HepG2 (cell line): ENCODE measurements at regions not wholly inside any gene's neighbourhood (a gene's known extent, or its start where the extent isn't known, plus 50 kb on each side); places are given as distances from the start of the nearest gene placed in this dataset.
A peak's percentile ranks its signal among the peaks of the same experiment; 100 is the strongest.

ENCODE experiments used
- ERF ChIP-seq: IDR thresholded peaks from 2 replicates; pipeline ENCODE4 v1.6.1; 2018; ENCODE audit warnings: missing biosample characterization, missing genetic modification reagents
- FOXO1 ChIP-seq: sonication (generic); formaldehyde crosslinking; IDR thresholded peaks from 2 replicates; pipeline ENCODE4 v1.4.0; 2020; ENCODE audit warnings: missing genetic modification reagents
- HCFC1 ChIP-seq: fragments of 150-350 bp; IDR thresholded peaks from 2 replicates; pipeline ENCODE4 v1.6.1; 2014; ENCODE audit warnings: low read depth, low read length
- HNRNPH1 ChIP-seq: fragments of 200-400 bp; formaldehyde crosslinking; optimal IDR thresholded peaks from 2 replicates; pipeline ENCODE3; 2017; ENCODE audit warnings: mild to moderate bottlenecking, low read depth, low read length
- HOXD1 ChIP-seq: sonication (generic); formaldehyde crosslinking; IDR thresholded peaks from 2 replicates; pipeline ENCODE4 v1.5.0; 2020; ENCODE audit warnings: missing genetic modification reagents
- MZF1 ChIP-seq: sonication (generic); formaldehyde crosslinking; IDR thresholded peaks from 2 replicates; pipeline ENCODE4 v1.8.1; 2023; ENCODE audit warnings: mild to moderate bottlenecking, missing genetic modification reagents, borderline replicate concordance
- PAXIP1 ChIP-seq: sonication (generic); formaldehyde crosslinking; conservative IDR thresholded peaks from 2 replicates; pipeline ENCODE4 v1.4.0; 2020; ENCODE audit warnings: mild to moderate bottlenecking, missing genetic modification reagents, moderate library complexity
- RFXAP ChIP-seq: sonication (generic); formaldehyde crosslinking; IDR thresholded peaks from 2 replicates; pipeline ENCODE4 v1.4.0; 2020; ENCODE audit warnings: missing genetic modification reagents, borderline replicate concordance
- SALL1 ChIP-seq: sonication (generic); formaldehyde crosslinking; IDR thresholded peaks from 2 replicates; pipeline ENCODE4 v1.8.0; 2022; ENCODE audit warnings: mild to moderate bottlenecking, missing genetic modification reagents
- SOX5 ChIP-seq: IDR thresholded peaks from 2 replicates; pipeline ENCODE4 v1.6.1; 2016; ENCODE audit warnings: borderline replicate concordance
- TSC22D2 ChIP-seq: sonication (generic); formaldehyde crosslinking; IDR thresholded peaks from 2 replicates; pipeline ENCODE4 v1.5.1; 2020; ENCODE audit warnings: missing genetic modification reagents, mild to moderate bottlenecking, borderline replicate concordance
- ZFX ChIP-seq: sonication (generic); formaldehyde crosslinking; IDR thresholded peaks from 2 replicates; pipeline ENCODE4 v1.4.0; 2020; ENCODE audit warnings: mild to moderate bottlenecking, low read depth, missing genetic modification reagents, moderate library complexity
- ZNF260 ChIP-seq: sonication (generic); formaldehyde crosslinking; IDR thresholded peaks from 2 replicates; pipeline ENCODE4 v1.4.0; 2020; ENCODE audit warnings: missing genetic modification reagents, low read depth, mild to moderate bottlenecking, borderline replicate concordance
- ZNF33A ChIP-seq: sonication (generic); formaldehyde crosslinking; IDR thresholded peaks from 2 replicates; pipeline ENCODE4 v1.5.1; 2020; ENCODE audit warnings: missing genetic modification reagents, mild to moderate bottlenecking, moderate library complexity, borderline replicate concordance
- ZNF33B ChIP-seq: sonication (generic); formaldehyde crosslinking; IDR thresholded peaks from 2 replicates; pipeline ENCODE4 v1.5.1; 2020; ENCODE audit warnings: mild to moderate bottlenecking, missing genetic modification reagents
- ZNF75D ChIP-seq: sonication (generic); formaldehyde crosslinking; IDR thresholded peaks from 2 replicates; pipeline ENCODE4 v1.8.1; 2023; ENCODE audit warnings: missing genetic modification reagents, mild to moderate bottlenecking, borderline replicate concordance
- TF ChIP-seq, protein P1 (sequence below): conservative IDR thresholded peaks from 2 replicates; pipeline ENCODE4 v1.6.1; 2018; ENCODE audit warnings: missing genetic modification reagents
- TF ChIP-seq, protein P2 (sequence below): IDR thresholded peaks from 2 replicates; pipeline ENCODE4 v1.4.0; 2020; ENCODE audit warnings: mild to moderate bottlenecking, missing genetic modification reagents
- TF ChIP-seq, protein P3 (sequence below): sonication (generic); formaldehyde crosslinking; IDR thresholded peaks from 2 replicates; pipeline ENCODE4 v1.8.0; 2022; ENCODE audit warnings: missing genetic modification reagents, low read depth, mild to moderate bottlenecking, borderline replicate concordance
- TF ChIP-seq, protein P4 (sequence below): sonication (generic); formaldehyde crosslinking; IDR thresholded peaks from 2 replicates; pipeline ENCODE4 v1.4.0; 2020; ENCODE audit warnings: missing genetic modification reagents, borderline replicate concordance

DNA sequence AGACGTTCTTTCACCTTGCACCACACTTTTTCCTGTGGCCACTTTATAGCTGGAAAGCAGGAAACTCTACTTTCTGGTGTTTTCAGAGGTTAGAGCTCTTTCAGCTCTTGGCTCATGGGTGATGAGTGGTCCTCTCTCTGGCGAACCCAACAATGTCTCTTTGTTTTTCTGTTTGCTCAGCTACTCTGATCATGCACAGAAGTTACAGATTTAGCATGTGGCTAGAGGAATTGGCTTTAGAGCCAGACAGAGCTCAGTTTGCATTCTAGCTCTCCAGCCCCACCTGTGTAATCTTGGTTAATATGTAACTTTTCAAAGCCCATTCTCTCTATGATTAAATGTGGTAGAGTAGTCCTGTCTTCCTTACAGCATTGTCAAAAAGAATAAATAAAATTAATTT lies 225.2 kb downstream of the HAPSTR1 start (continued):
- TF ChIP-seq ZFX (CRISPR knock-in tag) (no peak), TSC22D2 (CRISPR knock-in tag) (no peak), ZNF75D (CRISPR knock-in tag) (no peak), ERF (CRISPR knock-in tag) (peak; percentile 55; the same call in 1 of the 2 replicates), PAXIP1 (peak; percentile 69), ZNF33A (CRISPR knock-in tag) (no peak), RFXAP (no peak), MZF1 (CRISPR knock-in tag) (no peak), SALL1 (no peak), ZNF260 (CRISPR knock-in tag) (no peak), HOXD1 (CRISPR knock-in tag) (no peak), FOXO1 (peak; percentile 71; the same call in 1 of the 2 replicates), SOX5 (CRISPR knock-in tag) (peak; percentile 96), HNRNPH1 (no peak), ZNF33B (CRISPR knock-in tag) (no peak), HCFC1 (no peak)
- TF ChIP-seq, protein P1, sequence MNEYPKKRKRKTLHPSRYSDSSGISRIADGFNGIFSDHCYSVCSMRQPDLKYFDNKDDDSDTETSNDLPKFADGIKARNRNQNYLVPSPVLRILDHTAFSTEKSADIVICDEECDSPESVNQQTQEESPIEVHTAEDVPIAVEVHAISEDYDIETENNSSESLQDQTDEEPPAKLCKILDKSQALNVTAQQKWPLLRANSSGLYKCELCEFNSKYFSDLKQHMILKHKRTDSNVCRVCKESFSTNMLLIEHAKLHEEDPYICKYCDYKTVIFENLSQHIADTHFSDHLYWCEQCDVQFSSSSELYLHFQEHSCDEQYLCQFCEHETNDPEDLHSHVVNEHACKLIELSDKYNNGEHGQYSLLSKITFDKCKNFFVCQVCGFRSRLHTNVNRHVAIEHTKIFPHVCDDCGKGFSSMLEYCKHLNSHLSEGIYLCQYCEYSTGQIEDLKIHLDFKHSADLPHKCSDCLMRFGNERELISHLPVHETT (CRISPR knock-in tag) = no peak
- TF ChIP-seq, protein P2, sequence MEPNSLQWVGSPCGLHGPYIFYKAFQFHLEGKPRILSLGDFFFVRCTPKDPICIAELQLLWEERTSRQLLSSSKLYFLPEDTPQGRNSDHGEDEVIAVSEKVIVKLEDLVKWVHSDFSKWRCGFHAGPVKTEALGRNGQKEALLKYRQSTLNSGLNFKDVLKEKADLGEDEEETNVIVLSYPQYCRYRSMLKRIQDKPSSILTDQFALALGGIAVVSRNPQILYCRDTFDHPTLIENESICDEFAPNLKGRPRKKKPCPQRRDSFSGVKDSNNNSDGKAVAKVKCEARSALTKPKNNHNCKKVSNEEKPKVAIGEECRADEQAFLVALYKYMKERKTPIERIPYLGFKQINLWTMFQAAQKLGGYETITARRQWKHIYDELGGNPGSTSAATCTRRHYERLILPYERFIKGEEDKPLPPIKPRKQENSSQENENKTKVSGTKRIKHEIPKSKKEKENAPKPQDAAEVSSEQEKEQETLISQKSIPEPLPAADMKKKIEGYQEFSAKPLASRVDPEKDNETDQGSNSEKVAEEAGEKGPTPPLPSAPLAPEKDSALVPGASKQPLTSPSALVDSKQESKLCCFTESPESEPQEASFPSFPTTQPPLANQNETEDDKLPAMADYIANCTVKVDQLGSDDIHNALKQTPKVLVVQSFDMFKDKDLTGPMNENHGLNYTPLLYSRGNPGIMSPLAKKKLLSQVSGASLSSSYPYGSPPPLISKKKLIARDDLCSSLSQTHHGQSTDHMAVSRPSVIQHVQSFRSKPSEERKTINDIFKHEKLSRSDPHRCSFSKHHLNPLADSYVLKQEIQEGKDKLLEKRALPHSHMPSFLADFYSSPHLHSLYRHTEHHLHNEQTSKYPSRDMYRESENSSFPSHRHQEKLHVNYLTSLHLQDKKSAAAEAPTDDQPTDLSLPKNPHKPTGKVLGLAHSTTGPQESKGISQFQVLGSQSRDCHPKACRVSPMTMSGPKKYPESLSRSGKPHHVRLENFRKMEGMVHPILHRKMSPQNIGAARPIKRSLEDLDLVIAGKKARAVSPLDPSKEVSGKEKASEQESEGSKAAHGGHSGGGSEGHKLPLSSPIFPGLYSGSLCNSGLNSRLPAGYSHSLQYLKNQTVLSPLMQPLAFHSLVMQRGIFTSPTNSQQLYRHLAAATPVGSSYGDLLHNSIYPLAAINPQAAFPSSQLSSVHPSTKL = peak; percentile 92
- TF ChIP-seq, protein P3, sequence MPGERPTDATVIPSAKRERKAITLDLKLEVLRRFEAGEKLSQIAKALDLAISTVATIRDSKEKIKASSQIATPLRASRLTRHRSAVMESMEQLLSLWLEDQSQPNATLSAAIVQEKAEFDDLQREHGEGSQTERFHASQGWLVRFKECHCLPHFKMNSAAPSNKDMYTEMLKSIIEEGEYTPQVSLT = no peak
- TF ChIP-seq, protein P4, sequence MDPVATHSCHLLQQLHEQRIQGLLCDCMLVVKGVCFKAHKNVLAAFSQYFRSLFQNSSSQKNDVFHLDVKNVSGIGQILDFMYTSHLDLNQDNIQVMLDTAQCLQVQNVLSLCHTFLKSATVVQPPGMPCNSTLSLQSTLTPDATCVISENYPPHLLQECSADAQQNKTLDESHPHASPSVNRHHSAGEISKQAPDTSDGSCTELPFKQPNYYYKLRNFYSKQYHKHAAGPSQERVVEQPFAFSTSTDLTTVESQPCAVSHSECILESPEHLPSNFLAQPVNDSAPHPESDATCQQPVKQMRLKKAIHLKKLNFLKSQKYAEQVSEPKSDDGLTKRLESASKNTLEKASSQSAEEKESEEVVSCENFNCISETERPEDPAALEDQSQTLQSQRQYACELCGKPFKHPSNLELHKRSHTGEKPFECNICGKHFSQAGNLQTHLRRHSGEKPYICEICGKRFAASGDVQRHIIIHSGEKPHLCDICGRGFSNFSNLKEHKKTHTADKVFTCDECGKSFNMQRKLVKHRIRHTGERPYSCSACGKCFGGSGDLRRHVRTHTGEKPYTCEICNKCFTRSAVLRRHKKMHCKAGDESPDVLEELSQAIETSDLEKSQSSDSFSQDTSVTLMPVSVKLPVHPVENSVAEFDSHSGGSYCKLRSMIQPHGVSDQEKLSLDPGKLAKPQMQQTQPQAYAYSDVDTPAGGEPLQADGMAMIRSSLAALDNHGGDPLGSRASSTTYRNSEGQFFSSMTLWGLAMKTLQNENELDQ = no peak
